B cell (primary cell): ENCODE measurements at regions not wholly inside any gene's neighbourhood (a gene's known extent, or its start where the extent isn't known, plus 50 kb on each side); places are given as distances from the start of the nearest gene placed in this dataset.

Experiments
- ATAC-seq: fragments of 200-7000 bp; cut with Tn5 transposase; one replicate; pipeline ENCODE4 v1.10.0; 2021; ENCODE audit warnings: low read depth, mild to moderate bottlenecking, moderate number of reproducible peaks, moderate library complexity
- CTCF ChIA-PET: fragments of 350-600 bp; sonication (Branson Sonifier 250); formaldehyde crosslinking; loops from one replicate; lab custom pipeline; 2021; ENCODE audit warnings: antibody characterized with exemption, inconsistent platforms; lab: Charles Lee
- POLR2A ChIA-PET: fragments of 350-600 bp; sonication (Branson Sonifier 250); formaldehyde crosslinking; loops from one replicate; lab custom pipeline; 2021; ENCODE audit warnings: antibody characterized with exemption; lab: Charles Lee
- DNase-seq: peaks from one replicate; pipeline ENCODE4 v3.0.0; 2013
- H2AFZ ChIP-seq: 2 replicates; pipeline ENCODE4 v1.6.1; 2012; ENCODE audit warnings: mild to moderate bottlenecking, low read depth, low read length; ENCODE audit not compliant: insufficient read depth, poor library complexity, severe bottlenecking
- H3K27ac ChIP-seq, 2 donors: 1 replicate in 1 of 2; 2 replicates in 1 of 2; pipeline ENCODE4 v1.5.1; 2012 to 2013; ENCODE audit warnings: low read length in 2 of 2, mild to moderate bottlenecking in 2 of 2, moderate library complexity in 1 of 2
- H3K27me3 ChIP-seq, 4 experiments: fragments of 200-600 bp in 1 of 4; sonication (generic) in 1 of 4; replicated peaks in 1 of 4; 1 replicate in 2 of 4; 2 replicates in 2 of 4; pipeline versions ENCODE4 v1.6.1 to v1.7.0; 2013 to 2016; ENCODE audit warnings: low read length in 3 of 4, mild to moderate bottlenecking in 2 of 4, mixed read lengths in 1 of 4, moderate library complexity in 1 of 4; ENCODE audit not compliant: insufficient read depth in 4 of 4, control insufficient read depth in 3 of 4; ENCODE audit errors: control extremely low read depth in 1 of 4
- H3K36me3 ChIP-seq, 2 experiments: replicated peaks in 1 of 2; 1 replicate in 1 of 2; 2 replicates in 1 of 2; pipeline versions ENCODE4 v1.6.1 to v1.7.1; 2013; ENCODE audit warnings: low read length in 1 of 2; ENCODE audit not compliant: insufficient read depth in 2 of 2, control insufficient read depth in 1 of 2; ENCODE audit errors: control extremely low read depth in 1 of 2, extremely low read depth in 1 of 2
- H3K4me1 ChIP-seq, 2 donors: fragments of 200-600 bp in 1 of 2; sonication (generic) in 1 of 2; 1 replicate in 1 of 2; 2 replicates in 1 of 2; pipeline versions ENCODE4 v1.5.1 to v1.6.1; 2013 to 2017; ENCODE audit warnings: low read length in 2 of 2; ENCODE audit not compliant: control insufficient read depth in 2 of 2, insufficient read depth in 2 of 2
- H3K4me2 ChIP-seq: replicated peaks from 2 replicates; pipeline ENCODE3; 2012; ENCODE audit warnings: mild to moderate bottlenecking, low read depth, low read length; ENCODE audit not compliant: poor library complexity, severe bottlenecking
- H3K4me3 ChIP-seq, 5 experiments: fragments of 200-600 bp in 1 of 5; sonication (generic) in 1 of 5; 1 replicate in 3 of 5; 2 replicates in 2 of 5; pipeline versions ENCODE4 v1.5.1 to v1.7.0; 2011 to 2016; ENCODE audit warnings: low read length in 4 of 5, mild to moderate bottlenecking in 4 of 5, low read depth in 2 of 5, control low read depth in 1 of 5, moderate library complexity in 1 of 5; ENCODE audit not compliant: insufficient read depth in 1 of 5; ENCODE audit errors: control extremely low read depth in 1 of 5, extremely low read depth in 1 of 5
- H3K79me2 ChIP-seq: fragments of 200-600 bp; sonication (generic); one replicate; pipeline ENCODE4 v1.6.0; 2016; ENCODE audit warnings: low read length; ENCODE audit not compliant: control insufficient read depth, insufficient read depth
- H3K9ac ChIP-seq: fragments of 200-600 bp; sonication (generic); 2 replicates; pipeline ENCODE4 v1.6.1; 2017; ENCODE audit warnings: mild to moderate bottlenecking, low read length, moderate library complexity
- H3K9me3 ChIP-seq, 3 donors: one replicate each; pipeline versions ENCODE4 v1.6.1 to v1.7.1; 2013; ENCODE audit warnings: low read length in 2 of 3; ENCODE audit not compliant: control insufficient read depth in 2 of 3, insufficient read depth in 1 of 3; ENCODE audit errors: control extremely low read depth in 1 of 3
- H4K20me1 ChIP-seq: 2 replicates; pipeline ENCODE4 v1.6.0; 2012; ENCODE audit warnings: mild to moderate bottlenecking, low read length; ENCODE audit not compliant: insufficient read depth, control insufficient read depth, poor library complexity, severe bottlenecking
- H3K27ac Mint-ChIP-seq: one replicate; pipeline ENCODE4 v1.8.0; 2021; ENCODE audit warnings: mixed read lengths
- H3K27me3 Mint-ChIP-seq: one replicate; pipeline ENCODE4 v1.8.0; 2021; ENCODE audit warnings: mixed read lengths
- H3K4me1 Mint-ChIP-seq: one replicate; pipeline ENCODE4 v1.8.0; 2021; ENCODE audit warnings: mixed read lengths
- H3K4me3 Mint-ChIP-seq: one replicate; pipeline ENCODE4 v1.8.0; 2021; ENCODE audit warnings: mixed read lengths
- H3K9me3 Mint-ChIP-seq: one replicate; pipeline ENCODE4 v1.8.0; 2022; ENCODE audit warnings: mixed read lengths; ENCODE audit not compliant: insufficient read depth
- EZH2 ChIP-seq: IDR thresholded peaks from 2 replicates; pipeline ENCODE4 v1.6.1; 2012; ENCODE audit warnings: borderline replicate concordance, low read depth, mild to moderate bottlenecking, moderate library complexity, low read length; ENCODE audit not compliant: insufficient read depth, poor library complexity, severe bottlenecking
- WGBS: methylation state at CpG from one replicate; pipeline ENCODE4 v1.1.5; 2013; ENCODE audit warnings: missing lambda C conversion rate; ENCODE audit not compliant: insufficient coverage; 5-methylcytosine and 5-hydroxymethylcytosine counted together
- intact Hi-C: fragments of 100-400 bp; cut with micrococcal nuclease; formaldehyde crosslinking; loops from one replicate; pipeline ENCODE4 v1.10.0; 2022
- TF ChIP-seq, protein P1 (sequence below): fragments of 200-600 bp; IDR thresholded peaks from one replicate; pipeline ENCODE4 v1.8.0; 2022; ENCODE audit warnings: antibody characterized with exemption, mild to moderate bottlenecking

DNA sequence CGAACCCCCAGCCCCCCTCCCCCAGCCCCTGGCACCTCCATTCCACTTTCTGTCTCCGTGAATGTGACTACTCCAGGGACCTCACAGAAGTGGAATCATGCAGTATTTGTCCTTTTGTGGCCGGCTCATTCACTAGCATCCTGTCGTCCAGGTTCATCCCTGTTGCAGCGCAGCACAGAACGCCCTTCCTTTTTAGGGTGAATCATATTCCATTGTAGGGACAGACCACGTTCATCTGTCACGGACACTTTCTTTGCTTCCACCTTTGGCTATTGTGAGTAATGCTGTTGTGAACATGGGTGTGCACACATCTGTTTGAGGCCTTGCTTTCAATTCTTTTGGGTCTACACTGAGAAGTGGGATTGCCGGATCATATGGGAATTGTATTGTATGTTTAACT lies 148.9 kb upstream of the IQSEC1 start:
- H3K79me2 ChIP-seq, result no peaks in the 10 kb centered on the region
- peaks cover 0 to 2% (median 0%) of the 10 kb centered on the region in 4 experiments for H3K27me3 ChIP-seq
- H2AFZ ChIP-seq, result no peak overlapping the region
- H3K9me3 Mint-ChIP-seq, result no peaks in the 10 kb centered on the region
- no peak overlapping the region for H3K27ac Mint-ChIP-seq
- POLR2A ChIA-PET, result no interaction called here
- peaks cover 0 to 3% (median 0%) of the 10 kb centered on the region in 3 donors for H3K9me3 ChIP-seq
- CTCF ChIA-PET, result no interaction called here
- intact Hi-C loops, result no loop called here
- H3K36me3 ChIP-seq, result no peaks in the 10 kb centered on the region
- no peaks in the 10 kb centered on the region for H4K20me1 ChIP-seq
- H3K4me3 ChIP-seq, result no peak overlapping the region
- H3K4me3 Mint-ChIP-seq, result no peak overlapping the region
- no peak for ATAC-seq
- TF ChIP-seq, protein P1, sequence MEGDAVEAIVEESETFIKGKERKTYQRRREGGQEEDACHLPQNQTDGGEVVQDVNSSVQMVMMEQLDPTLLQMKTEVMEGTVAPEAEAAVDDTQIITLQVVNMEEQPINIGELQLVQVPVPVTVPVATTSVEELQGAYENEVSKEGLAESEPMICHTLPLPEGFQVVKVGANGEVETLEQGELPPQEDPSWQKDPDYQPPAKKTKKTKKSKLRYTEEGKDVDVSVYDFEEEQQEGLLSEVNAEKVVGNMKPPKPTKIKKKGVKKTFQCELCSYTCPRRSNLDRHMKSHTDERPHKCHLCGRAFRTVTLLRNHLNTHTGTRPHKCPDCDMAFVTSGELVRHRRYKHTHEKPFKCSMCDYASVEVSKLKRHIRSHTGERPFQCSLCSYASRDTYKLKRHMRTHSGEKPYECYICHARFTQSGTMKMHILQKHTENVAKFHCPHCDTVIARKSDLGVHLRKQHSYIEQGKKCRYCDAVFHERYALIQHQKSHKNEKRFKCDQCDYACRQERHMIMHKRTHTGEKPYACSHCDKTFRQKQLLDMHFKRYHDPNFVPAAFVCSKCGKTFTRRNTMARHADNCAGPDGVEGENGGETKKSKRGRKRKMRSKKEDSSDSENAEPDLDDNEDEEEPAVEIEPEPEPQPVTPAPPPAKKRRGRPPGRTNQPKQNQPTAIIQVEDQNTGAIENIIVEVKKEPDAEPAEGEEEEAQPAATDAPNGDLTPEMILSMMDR, result no peak
- TF ChIP-seq EZH2, result no peak
- WGBS, result 100% methylated on average over 7 of the region's 9 CpGs
- DNase-seq, result no peak
- H3K4me1 ChIP-seq, result no peaks in the 10 kb centered on the region
- no peaks in the 10 kb centered on the region for H3K4me1 Mint-ChIP-seq
- peaks cover 13% of the 10 kb centered on the region for H3K27me3 Mint-ChIP-seq
- H3K9ac ChIP-seq, result no peak overlapping the region
- H3K27ac ChIP-seq, result no peak overlapping the region
- no peak overlapping the region for H3K4me2 ChIP-seq

DNA sequence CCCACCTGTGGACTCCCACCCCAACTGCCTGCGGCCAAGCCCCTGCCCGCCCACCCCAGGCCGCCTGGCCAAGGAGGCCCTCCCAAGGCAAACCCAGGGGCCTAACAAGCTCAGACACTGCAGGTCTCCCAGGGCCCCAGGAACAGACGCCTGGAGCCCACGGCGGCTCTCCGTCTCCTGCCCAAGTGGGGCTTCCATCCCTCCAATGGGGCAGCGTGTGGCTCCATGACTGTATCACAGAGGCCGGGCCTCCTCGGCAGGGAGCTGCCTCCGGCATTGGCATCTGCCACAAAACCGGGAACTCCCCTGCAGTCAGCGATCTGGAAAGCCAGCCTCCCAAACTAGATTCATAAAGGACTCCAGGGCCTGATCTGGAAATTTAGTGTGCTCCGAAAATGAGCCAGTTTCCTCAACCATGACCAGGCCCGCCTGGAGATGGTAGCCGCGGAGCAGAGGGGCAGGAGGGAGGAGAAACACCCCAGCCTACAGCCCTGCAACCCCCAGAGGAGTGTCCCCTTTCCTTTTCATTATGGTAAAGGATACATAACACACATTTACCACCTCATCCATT lies 148.3 kb upstream of the IQSEC1 start:
- Histone ChIP-seq H3K27ac (no peak overlapping the region), H3K4me1 (no peaks in the 10 kb centered on the region), H3K27me3 (peaks cover 0 to 2% (median 0%) of the 10 kb centered on the region in 4 experiments), H3K36me3 (no peaks in the 10 kb centered on the region), H4K20me1 (no peaks in the 10 kb centered on the region), H3K79me2 (no peaks in the 10 kb centered on the region), H3K4me2 (no peak overlapping the region), H3K4me3 (no peak overlapping the region), H3K9ac (no peak overlapping the region), H3K9me3 (peaks cover 0 to 3% (median 0%) of the 10 kb centered on the region in 3 donors), H2AFZ (no peak overlapping the region)
- DNase-seq, result no peak
- 91% methylated on average over 12 of the region's 17 CpGs for WGBS
- H3K4me3 Mint-ChIP-seq, result no peak overlapping the region
- H3K9me3 Mint-ChIP-seq, result no peaks in the 10 kb centered on the region
- H3K4me1 Mint-ChIP-seq, result no peaks in the 10 kb centered on the region
- TF ChIP-seq, protein P1, result no peak
- no peak for TF ChIP-seq EZH2
- peaks cover 19% of the 10 kb centered on the region for H3K27me3 Mint-ChIP-seq
- intact Hi-C loops, result no loop called here
- H3K27ac Mint-ChIP-seq, result no peak overlapping the region
- CTCF ChIA-PET, result no interaction called here
- POLR2A ChIA-PET, result no interaction called here
- no peak for ATAC-seq
